PFSK-1 (cell line): ENCODE measurements at regions not wholly inside any gene's neighbourhood (a gene's known extent, or its start where the extent isn't known, plus 50 kb on each side); places are given as distances from the start of the nearest gene placed in this dataset.

Experiments
- FOXP2 ChIP-seq: optimal IDR thresholded peaks from 2 replicates; pipeline ENCODE3; 2011; ENCODE audit warnings: borderline replicate concordance, control low read depth, inconsistent platforms; ENCODE audit not compliant: insufficient read depth; ENCODE audit errors: extremely low read length, extremely low read depth
- POLR2AphosphoS5 ChIP-seq: IDR thresholded peaks from 2 replicates; pipeline ENCODE4 v1.6.1; 2012; ENCODE audit warnings: low read depth, mild to moderate bottlenecking, control low read depth, low read length, moderate library complexity
- REST ChIP-seq, 2 experiments: IDR thresholded peaks; 2 replicates each; pipeline versions ENCODE4 v1.6.1 to v1.8.0; 2011 to 2012; ENCODE audit warnings: low read depth in 2 of 2, low read length in 2 of 2, control low read depth in 1 of 2, inconsistent platforms in 1 of 2, mild to moderate bottlenecking in 1 of 2, moderate library complexity in 1 of 2; ENCODE audit not compliant: insufficient read depth in 1 of 2
- SIN3A ChIP-seq: IDR thresholded peaks from 2 replicates; pipeline ENCODE4 v1.6.1; 2012; ENCODE audit warnings: mild to moderate bottlenecking, low read length, moderate library complexity, borderline replicate concordance; ENCODE audit not compliant: insufficient read depth
- TAF1 ChIP-seq: IDR thresholded peaks from 2 replicates; pipeline ENCODE4 v1.6.1; 2012; ENCODE audit warnings: low read length, control low read depth, borderline replicate concordance; ENCODE audit not compliant: insufficient read depth

- TF ChIP-seq SIN3A (no peak), POLR2AphosphoS5 (no peak), REST (IDR thresholded peaks at IDR 0.05; ENCODE audit: insufficient read depth in 1 of 2, low read depth in 2 of 2, low read length in 2 of 2) (no peak)
Measured at GRCh38 chr1:79744746-79745145, 738.2 kb upstream of the ADGRL4 start.

- TF ChIP-seq TAF1 (no peak), POLR2AphosphoS5 (no peak), SIN3A (no peak), FOXP2 (no peak), REST (IDR thresholded peaks at IDR 0.05; ENCODE audit: insufficient read depth in 1 of 2, low read depth in 2 of 2, low read length in 2 of 2) (no peak)
Measured at GRCh38 chr1:79741720-79742421, 735.3 kb upstream of the ADGRL4 start.

GRCh38 chr1:79738101-79738500 is 731.6 kb upstream of the ADGRL4 start:
- TF ChIP-seq SIN3A (no peak), FOXP2 (no peak), TAF1 (no peak), POLR2AphosphoS5 (no peak), REST (IDR thresholded peaks at IDR 0.05; ENCODE audit: insufficient read depth in 1 of 2, low read depth in 2 of 2, low read length in 2 of 2) (no peak)

GRCh38 chr1:79737193-79737592 is 730.7 kb upstream of the ADGRL4 start:
- TF ChIP-seq SIN3A, result no peak
- no peak for TF ChIP-seq FOXP2
- TF ChIP-seq POLR2AphosphoS5, result no peak
- TF ChIP-seq TAF1, result no peak
- no peak for TF ChIP-seq REST (IDR thresholded peaks at IDR 0.05; ENCODE audit: insufficient read depth in 1 of 2, low read depth in 2 of 2, low read length in 2 of 2)

- TF ChIP-seq TAF1 (no peak), FOXP2 (no peak), SIN3A (no peak), POLR2AphosphoS5 (no peak), REST (IDR thresholded peaks at IDR 0.05; ENCODE audit: insufficient read depth in 1 of 2, low read depth in 2 of 2, low read length in 2 of 2) (no peak)
Measured at GRCh38 chr1:79732950-79733349, 726.4 kb upstream of the ADGRL4 start.
